HAP-1 (cell line): ENCODE measurements at regions not wholly inside any gene's neighbourhood (a gene's known extent, or its start where the extent isn't known, plus 50 kb on each side); places are given as distances from the start of the nearest gene placed in this dataset.
A peak's percentile ranks its signal among the peaks of the same experiment; 100 is the strongest.
"Not testable (repeated sequence)": the region's sequence is repeated elsewhere in the genome, so short reads cannot be mapped to it uniquely, and the experiment has no call there.

ENCODE experiments used
- DNase-seq, 2 experiments: peaks; one replicate each; pipeline ENCODE4 v3.0.0-alpha.2; 2016 to 2020; ENCODE audit warnings: low spot score in 2 of 2
- H3K27me3 ChIP-seq: fragments of 250-450 bp; sonication (Bioruptor Pico); 2 replicates; pipeline ENCODE4 v1.5.1; 2020; ENCODE audit warnings: low read depth, mild to moderate bottlenecking, moderate library complexity
- H3K36me3 ChIP-seq: fragments of 250-450 bp; sonication (Bioruptor Pico); replicated peaks from 2 replicates; pipeline ENCODE4 v1.5.1; 2020; ENCODE audit warnings: mild to moderate bottlenecking
- H3K4me1 ChIP-seq: fragments of 250-450 bp; sonication (Bioruptor Pico); 2 replicates; pipeline ENCODE4 v1.5.1; 2020; ENCODE audit warnings: mild to moderate bottlenecking
- H3K4me3 ChIP-seq: fragments of 250-450 bp; sonication (Bioruptor Pico); 2 replicates; pipeline ENCODE4 v1.5.1; 2020; ENCODE audit warnings: mild to moderate bottlenecking, moderate library complexity
- H3K9me3 ChIP-seq: fragments of 250-450 bp; sonication (Bioruptor Pico); 2 replicates; pipeline ENCODE4 v1.5.1; 2020; ENCODE audit warnings: mild to moderate bottlenecking, moderate library complexity
- in situ Hi-C: fragments of 300-500 bp; cut with MboI; formaldehyde crosslinking; loops from 3 replicates; pipeline ENCODE4 v1.14.3; 2020; ENCODE audit warnings: low sequenced_read_pairs, inconsistent platforms, mixed read lengths

GRCh38 chr13:44679597-44679996, 103.5 kb upstream of the TSC22D1 start:
- Histone ChIP-seq H3K4me1 (no peaks in the 10 kb centered on the region), H3K27me3 (no peaks in the 10 kb centered on the region; the same call in 1 of the 2 replicates), H3K9me3 (no peaks in the 10 kb centered on the region), H3K36me3 (no peaks in the 10 kb centered on the region), H3K4me3 (no peak overlapping the region)
- in situ Hi-C loops, result no loop called here
- DNase-seq, result no peak

GRCh38 chr13:44678197-44678596, 102.1 kb upstream of the TSC22D1 start:
- in situ Hi-C loops, result no loop called here
- Histone ChIP-seq H3K4me1 (no peaks in the 10 kb centered on the region), H3K4me3 (no peak overlapping the region), H3K27me3 (no peaks in the 10 kb centered on the region; the same call in 1 of the 2 replicates), H3K9me3 (no peaks in the 10 kb centered on the region), H3K36me3 (no peaks in the 10 kb centered on the region)
- DNase-seq, result no peak

GRCh38 chr13:44676534-44676933, 100.4 kb upstream of the TSC22D1 start:
- Histone ChIP-seq H3K4me1 (no peaks in the 10 kb centered on the region), H3K4me3 (no peak overlapping the region), H3K9me3 (no peaks in the 10 kb centered on the region), H3K36me3 (no peaks in the 10 kb centered on the region), H3K27me3 (no peaks in the 10 kb centered on the region; the same call in 1 of the 2 replicates)
- DNase-seq, result no peak
- in situ Hi-C loops, result no loop called here

- Histone ChIP-seq H3K9me3 (no peaks in the 10 kb centered on the region), H3K4me3 (no peak overlapping the region), H3K4me1 (peaks cover 2% of the 10 kb centered on the region), H3K27me3 (peaks cover 17% of the 10 kb centered on the region), H3K36me3 (no peaks in the 10 kb centered on the region)
- DNase-seq, result no peak
- in situ Hi-C loops, result no loop called here
Observed at GRCh38 chr13:44669534-44669933, 93.4 kb upstream of the TSC22D1 start.

GRCh38 chr13:44668688-44669087, 92.6 kb upstream of the TSC22D1 start:
- Histone ChIP-seq H3K4me1 (peaks cover 8% of the 10 kb centered on the region), H3K4me3 (no peak overlapping the region), H3K36me3 (no peaks in the 10 kb centered on the region), H3K27me3 (peaks cover 17% of the 10 kb centered on the region), H3K9me3 (no peaks in the 10 kb centered on the region)
- no peak for DNase-seq
- in situ Hi-C loops, result no loop called here

- DNase-seq, result no peak
- Histone ChIP-seq H3K9me3 (no peaks in the 10 kb centered on the region), H3K4me1 (peaks cover 8% of the 10 kb centered on the region), H3K27me3 (peaks cover 21% of the 10 kb centered on the region), H3K4me3 (no peak overlapping the region), H3K36me3 (no peaks in the 10 kb centered on the region)
- in situ Hi-C loops, result no loop called here
Observed at GRCh38 chr13:44667943-44668342, 91.8 kb upstream of the TSC22D1 start.

GRCh38 chr13:44666538-44666937, 90.4 kb upstream of the TSC22D1 start:
- H3K36me3 ChIP-seq, H3K4me3 ChIP-seq, in situ Hi-C loops, DNase-seq, H3K9me3 ChIP-seq: not testable (repeated sequence)
- peaks cover 15% of the 10 kb centered on the region for H3K4me1 ChIP-seq
- H3K27me3 ChIP-seq, result peaks cover 28% of the 10 kb centered on the region

GRCh38 chr13:44664308-44664707, 88.2 kb upstream of the TSC22D1 start:
- Histone ChIP-seq H3K9me3 (no peaks in the 10 kb centered on the region), H3K4me1 (peaks cover 15% of the 10 kb centered on the region), H3K4me3 (no peak overlapping the region), H3K36me3 (no peaks in the 10 kb centered on the region), H3K27me3 (peaks cover 48% of the 10 kb centered on the region)
- peak; percentile 33 to 56 for DNase-seq
- in situ Hi-C loops, result no loop called here

GRCh38 chr13:44662515-44662914, 86.4 kb upstream of the TSC22D1 start:
- H3K27me3 ChIP-seq, result peaks cover 46% of the 10 kb centered on the region
- in situ Hi-C loops, result no loop called here
- no peaks in the 10 kb centered on the region for H3K36me3 ChIP-seq

GRCh38 chr13:44661936-44662335, 85.8 kb upstream of the TSC22D1 start:
- Histone ChIP-seq H3K4me1 (peaks cover 15% of the 10 kb centered on the region), H3K36me3 (no peaks in the 10 kb centered on the region), H3K4me3 (no peak overlapping the region), H3K27me3 (peaks cover 42% of the 10 kb centered on the region), H3K9me3 (no peaks in the 10 kb centered on the region)
- in situ Hi-C loops, result no loop called here
- no peak for DNase-seq

More at GRCh38 chr13:44662515-44662914, 86.4 kb upstream of the TSC22D1 start:
- no peak overlapping the region for H3K4me3 ChIP-seq
- no peaks in the 10 kb centered on the region for H3K9me3 ChIP-seq
- peaks cover 15% of the 10 kb centered on the region for H3K4me1 ChIP-seq
- DNase-seq, result peak in 1 of 2 experiments; percentile 64

GRCh38 chr13:44660050-44660449, 83.9 kb upstream of the TSC22D1 start:
- Histone ChIP-seq H3K4me3 (no peak overlapping the region), H3K27me3 (peaks cover 34% of the 10 kb centered on the region), H3K36me3 (no peaks in the 10 kb centered on the region), H3K9me3 (no peaks in the 10 kb centered on the region), H3K4me1 (peaks cover 15% of the 10 kb centered on the region)
- no peak for DNase-seq
- in situ Hi-C loops, result no loop called here

- Histone ChIP-seq H3K36me3 (no peaks in the 10 kb centered on the region), H3K4me3 (no peak overlapping the region), H3K9me3 (no peaks in the 10 kb centered on the region), H3K27me3 (peaks cover 6% of the 10 kb centered on the region; the same call in 1 of the 2 replicates), H3K4me1 (peaks cover 1% of the 10 kb centered on the region; the same call in 1 of the 2 replicates)
- DNase-seq, result no peak
- in situ Hi-C loops, result no loop called here
Observed at GRCh38 chr13:44652962-44653660, 77.0 kb upstream of the TSC22D1 start.

- in situ Hi-C loops, result no loop called here
- Histone ChIP-seq H3K9me3 (no peaks in the 10 kb centered on the region), H3K4me3 (no peak overlapping the region), H3K27me3 (peaks cover 6% of the 10 kb centered on the region; the same call in 1 of the 2 replicates), H3K4me1 (peaks cover 2% of the 10 kb centered on the region; the same call in 1 of the 2 replicates), H3K36me3 (no peaks in the 10 kb centered on the region)
- no peak for DNase-seq
Observed at GRCh38 chr13:44652168-44652567, 76.0 kb upstream of the TSC22D1 start.

GRCh38 chr13:44651724-44652123, 75.6 kb upstream of the TSC22D1 start:
- no peak for DNase-seq
- H3K9me3 ChIP-seq, result no peaks in the 10 kb centered on the region
- peaks cover 2% of the 10 kb centered on the region; the same call in 1 of the 2 replicates for H3K4me1 ChIP-seq
- H3K27me3 ChIP-seq, result peaks cover 6% of the 10 kb centered on the region; the same call in 1 of the 2 replicates
- no peaks in the 10 kb centered on the region for H3K36me3 ChIP-seq
- in situ Hi-C loops, result no loop called here
- H3K4me3 ChIP-seq, result no peak overlapping the region
